IMR-90 (cell line): ENCODE measurements at regions not wholly inside any gene's neighbourhood (a gene's known extent, or its start where the extent isn't known, plus 50 kb on each side); places are given as distances from the start of the nearest gene placed in this dataset.

Experiments used
- ATAC-seq: fragments of 200-7000 bp; cut with Tn5 transposase; 2 replicates; pipeline ENCODE4 v1.9.1; 2020; ENCODE audit warnings: low read depth, mild to moderate bottlenecking, moderate library complexity
- BruUV-seq: library from RNA; stranded (reverse); fragments of 400-500 nt; replicated peaks from 2 replicates; lab custom pipeline; 2021; lab: Mats Ljungman, UMichigan
- CTCF ChIA-PET: fragments of 300-600 bp; formaldehyde crosslinking; extraction: SDS; loops from one replicate; lab custom pipeline; 2021; ENCODE audit warnings: antibody characterized with exemption; lab: Yijun Ruan, JAX
- POLR2A ChIA-PET: fragments of 300-600 bp; sonication (Branson Sonifier 250); formaldehyde crosslinking; loops from one replicate; lab custom pipeline; 2022; ENCODE audit warnings: antibody characterized with exemption; ENCODE audit not compliant: unreplicated experiment; lab: Charles Lee
- DNase-seq: peaks from one replicate; pipeline ENCODE4 v3.0.0; 2013
- H2AFZ ChIP-seq: replicated peaks from 2 replicates; pipeline ENCODE3; 2013; ENCODE audit warnings: low read length, mild to moderate bottlenecking; ENCODE audit not compliant: poor library complexity
- H2AK5ac ChIP-seq: 2 replicates; pipeline ENCODE4 v1.6.1; 2013; ENCODE audit warnings: low read depth, low read length, inconsistent platforms
- H2AK9ac ChIP-seq: replicated peaks from 2 replicates; pipeline ENCODE3; 2013; ENCODE audit warnings: mild to moderate bottlenecking, low read depth, low read length, moderate library complexity; ENCODE audit not compliant: poor library complexity
- H2BK120ac ChIP-seq: 2 replicates; pipeline ENCODE4 v1.6.1; 2013; ENCODE audit warnings: low read depth, low read length, inconsistent platforms
- H2BK15ac ChIP-seq: 3 replicates; pipeline ENCODE4 v1.6.1; 2013; ENCODE audit warnings: low read depth, low read length, inconsistent platforms
- H2BK20ac ChIP-seq: 2 replicates; pipeline ENCODE4 v1.6.1; 2013; ENCODE audit warnings: low read depth, mild to moderate bottlenecking, inconsistent platforms, low read length, moderate library complexity
- H2BK5ac ChIP-seq: 2 replicates; pipeline ENCODE4 v1.6.1; 2013; ENCODE audit warnings: mild to moderate bottlenecking, low read depth, low read length, inconsistent platforms; ENCODE audit not compliant: poor library complexity, severe bottlenecking
- H3K14ac ChIP-seq: replicated peaks from 2 replicates; pipeline ENCODE4 v1.6.1; 2013; ENCODE audit warnings: low read depth, low read length, inconsistent platforms
- H3K18ac ChIP-seq: 2 replicates; pipeline ENCODE4 v1.6.1; 2013; ENCODE audit warnings: low read depth, low read length, control low read depth
- H3K23ac ChIP-seq: 2 replicates; pipeline ENCODE4 v1.6.1; 2013; ENCODE audit warnings: low read depth, low read length, inconsistent platforms
- H3K27ac ChIP-seq: 2 replicates; pipeline ENCODE4 v1.5.1; 2013; ENCODE audit warnings: mild to moderate bottlenecking, control low read depth, low read length; ENCODE audit not compliant: insufficient read depth
- H3K27me3 ChIP-seq: 2 replicates; pipeline ENCODE4 v1.6.1; 2013; ENCODE audit warnings: low read length; ENCODE audit not compliant: control insufficient read depth, insufficient read depth
- H3K36me3 ChIP-seq: 2 replicates; pipeline ENCODE4 v1.6.1; 2013; ENCODE audit warnings: low read length, mixed read lengths; ENCODE audit not compliant: control insufficient read depth, insufficient read depth
- H3K4ac ChIP-seq: 2 replicates; pipeline ENCODE4 v1.6.1; 2013; ENCODE audit warnings: low read depth, low read length, inconsistent platforms
- H3K4me1 ChIP-seq: 2 replicates; pipeline ENCODE4 v1.6.1; 2013; ENCODE audit warnings: low read length, mixed read lengths; ENCODE audit not compliant: control insufficient read depth, insufficient read depth
- H3K4me2 ChIP-seq: 2 replicates; pipeline ENCODE4 v1.6.1; 2013; ENCODE audit warnings: low read depth, mild to moderate bottlenecking, control low read depth, low read length, moderate library complexity
- H3K4me3 ChIP-seq: 2 replicates; pipeline ENCODE4 v1.5.1; 2013; ENCODE audit warnings: low read depth, mild to moderate bottlenecking, control low read depth, low read length, moderate library complexity; ENCODE audit not compliant: insufficient read depth
- H3K56ac ChIP-seq: 2 replicates; pipeline ENCODE4 v1.6.1; 2013; ENCODE audit warnings: low read length, inconsistent platforms; ENCODE audit not compliant: insufficient read depth; ENCODE audit errors: extremely low read depth
- H3K79me1 ChIP-seq, 2 experiments: 2 replicates each; pipeline ENCODE4 v1.6.1; 2013; ENCODE audit warnings: low read length in 2 of 2, inconsistent platforms in 1 of 2, low read depth in 1 of 2
- H3K9ac ChIP-seq: 2 replicates; pipeline ENCODE4 v1.6.1; 2013; ENCODE audit warnings: low read depth, low read length, control low read depth
- H3K9me1 ChIP-seq: 2 replicates; pipeline ENCODE4 v1.6.1; 2013; ENCODE audit warnings: low read length, inconsistent platforms; ENCODE audit not compliant: insufficient read depth
- H3K9me3 ChIP-seq: 2 replicates; pipeline ENCODE4 v1.6.1; 2013; ENCODE audit warnings: low read length; ENCODE audit not compliant: control insufficient read depth, insufficient read depth
- H4K20me1 ChIP-seq: 2 replicates; pipeline ENCODE4 v1.6.1; 2013; ENCODE audit warnings: low read length, inconsistent platforms; ENCODE audit not compliant: insufficient read depth
- H4K5ac ChIP-seq: 2 replicates; pipeline ENCODE4 v1.6.1; 2013; ENCODE audit warnings: mild to moderate bottlenecking, low read depth, low read length, control low read depth
- H4K8ac ChIP-seq, 2 experiments: 2 replicates each; pipeline ENCODE4 v1.6.1; 2013; ENCODE audit warnings: low read depth in 2 of 2, low read length in 2 of 2, control low read depth in 1 of 2, inconsistent platforms in 1 of 2
- H4K91ac ChIP-seq: 2 replicates; pipeline ENCODE4 v1.6.1; 2013; ENCODE audit warnings: low read depth, low read length, inconsistent platforms; ENCODE audit not compliant: insufficient read depth
- CHD1 ChIP-seq: IDR thresholded peaks from 2 replicates; pipeline ENCODE4 v1.6.1; 2012; ENCODE audit warnings: low read depth, low read length, improper control_type of control experiment
- FOS ChIP-seq: fragments of 150-350 bp; IDR thresholded peaks from 2 replicates; pipeline ENCODE4 v1.6.1; 2016; ENCODE audit warnings: low read depth, low read length
- MXI1 ChIP-seq: IDR thresholded peaks from 2 replicates; pipeline ENCODE4 v1.6.1; 2012; ENCODE audit warnings: low read depth, mild to moderate bottlenecking, low read length, moderate library complexity, borderline replicate concordance
- RFX5 ChIP-seq: IDR thresholded peaks from 2 replicates; pipeline ENCODE4 v1.8.0; 2012; ENCODE audit warnings: low read depth, mild to moderate bottlenecking, low read length, moderate library complexity
- WGBS, 2 experiments: methylation state at CpG; one replicate each; pipeline versions ENCODE4 v1.1.5 to v1.1.7; 2013; ENCODE audit warnings: missing lambda C conversion rate in 2 of 2; ENCODE audit not compliant: insufficient read length in 1 of 2; ENCODE audit errors: extremely low coverage in 2 of 2; 5-methylcytosine and 5-hydroxymethylcytosine counted together
- dilution Hi-C: fragments of 300-500 bp; cut with HindIII; formaldehyde crosslinking; loops from one replicate; pipeline ENCODE4 v1.14.3; 2018; ENCODE audit warnings: low sequenced_read_pairs; ENCODE audit not compliant: unreplicated experiment
- in situ Hi-C: fragments of 300-500 bp; cut with MboI; formaldehyde crosslinking; loops from 3 replicates; pipeline ENCODE4 v1.14.3; 2019; ENCODE audit warnings: low sequenced_read_pairs, inconsistent platforms, mixed read lengths
- intact Hi-C: fragments of 100-400 bp; cut with micrococcal nuclease; formaldehyde crosslinking; loops from 2 replicates; pipeline ENCODE4 v1.10.0; 2022

GRCh38 chr12:115583591-115583990 is 693.9 kb downstream of the MED13L start:
- Histone ChIP-seq H4K20me1 (no peaks in the 10 kb centered on the region), H3K18ac (no peak overlapping the region), H4K8ac (no peak overlapping the region), H3K9me1 (no peaks in the 10 kb centered on the region), H3K4me1 (no peaks in the 10 kb centered on the region), H3K23ac (no peak overlapping the region), H4K5ac (no peak overlapping the region), H2AK9ac (no peak overlapping the region), H3K27ac (no peak overlapping the region), H2AFZ (no peak overlapping the region), H3K79me1 (no peaks in the 10 kb centered on the region), H3K9me3 (no peaks in the 10 kb centered on the region), H2BK15ac (no peak overlapping the region), H3K56ac (no peak overlapping the region), H3K9ac (no peak overlapping the region), H3K4ac (no peak overlapping the region), H3K14ac (no peak overlapping the region), H2BK20ac (no peak overlapping the region), H2BK5ac (no peak overlapping the region), H3K27me3 (peaks cover 2% of the 10 kb centered on the region; the same call in 1 of the 2 replicates), H3K36me3 (no peaks in the 10 kb centered on the region), H3K4me3 (no peak overlapping the region), H2AK5ac (no peak overlapping the region), H2BK120ac (no peak overlapping the region), H4K91ac (no peak overlapping the region), H3K4me2 (no peak overlapping the region)
- ChIA-PET CTCF (no interaction called here), POLR2A (no interaction called here)
- TF ChIP-seq FOS = no peak
- no peak for TF ChIP-seq RFX5
- no peak for TF ChIP-seq CHD1
- no peak for TF ChIP-seq MXI1
- DNase-seq (no peak), ATAC-seq (no peak)
- dilution Hi-C loops = no loop called here
- no TSS peak for BruUV-seq
- WGBS, 2 experiments = 79% methylated on average over 2 of the region's 10 CpGs; no CpG with 5 or more reads in 1 of the 2 experiments
- intact Hi-C loops = no loop called here
- in situ Hi-C loops = no loop called here
